B cell (primary cell): ENCODE measurements at regions not wholly inside any gene's neighbourhood (a gene's known extent, or its start where the extent isn't known, plus 50 kb on each side); places are given as distances from the start of the nearest gene placed in this dataset.

ENCODE experiments used
- ATAC-seq: fragments of 200-7000 bp; cut with Tn5 transposase; one replicate; pipeline ENCODE4 v1.10.0; 2021; ENCODE audit warnings: low read depth, mild to moderate bottlenecking, moderate number of reproducible peaks, moderate library complexity
- CTCF ChIA-PET: fragments of 350-600 bp; sonication (Branson Sonifier 250); formaldehyde crosslinking; loops from one replicate; lab custom pipeline; 2021; ENCODE audit warnings: antibody characterized with exemption, inconsistent platforms; lab: Charles Lee
- POLR2A ChIA-PET: fragments of 350-600 bp; sonication (Branson Sonifier 250); formaldehyde crosslinking; loops from one replicate; lab custom pipeline; 2021; ENCODE audit warnings: antibody characterized with exemption; lab: Charles Lee
- DNase-seq: peaks from one replicate; pipeline ENCODE4 v3.0.0; 2013
- H2AFZ ChIP-seq: 2 replicates; pipeline ENCODE4 v1.6.1; 2012; ENCODE audit warnings: mild to moderate bottlenecking, low read depth, low read length; ENCODE audit not compliant: insufficient read depth, poor library complexity, severe bottlenecking
- H3K27ac ChIP-seq, 2 donors: 1 replicate in 1 of 2; 2 replicates in 1 of 2; pipeline ENCODE4 v1.5.1; 2012 to 2013; ENCODE audit warnings: low read length in 2 of 2, mild to moderate bottlenecking in 2 of 2, moderate library complexity in 1 of 2
- H3K27me3 ChIP-seq, 4 experiments: fragments of 200-600 bp in 1 of 4; sonication (generic) in 1 of 4; replicated peaks in 1 of 4; 1 replicate in 2 of 4; 2 replicates in 2 of 4; pipeline versions ENCODE4 v1.6.1 to v1.7.0; 2013 to 2016; ENCODE audit warnings: low read length in 3 of 4, mild to moderate bottlenecking in 2 of 4, mixed read lengths in 1 of 4, moderate library complexity in 1 of 4; ENCODE audit not compliant: insufficient read depth in 4 of 4, control insufficient read depth in 3 of 4; ENCODE audit errors: control extremely low read depth in 1 of 4
- H3K36me3 ChIP-seq, 2 experiments: replicated peaks in 1 of 2; 1 replicate in 1 of 2; 2 replicates in 1 of 2; pipeline versions ENCODE4 v1.6.1 to v1.7.1; 2013; ENCODE audit warnings: low read length in 1 of 2; ENCODE audit not compliant: insufficient read depth in 2 of 2, control insufficient read depth in 1 of 2; ENCODE audit errors: control extremely low read depth in 1 of 2, extremely low read depth in 1 of 2
- H3K4me1 ChIP-seq, 2 donors: fragments of 200-600 bp in 1 of 2; sonication (generic) in 1 of 2; 1 replicate in 1 of 2; 2 replicates in 1 of 2; pipeline versions ENCODE4 v1.5.1 to v1.6.1; 2013 to 2017; ENCODE audit warnings: low read length in 2 of 2; ENCODE audit not compliant: control insufficient read depth in 2 of 2, insufficient read depth in 2 of 2
- H3K4me2 ChIP-seq: replicated peaks from 2 replicates; pipeline ENCODE3; 2012; ENCODE audit warnings: mild to moderate bottlenecking, low read depth, low read length; ENCODE audit not compliant: poor library complexity, severe bottlenecking
- H3K4me3 ChIP-seq, 5 experiments: fragments of 200-600 bp in 1 of 5; sonication (generic) in 1 of 5; 1 replicate in 3 of 5; 2 replicates in 2 of 5; pipeline versions ENCODE4 v1.5.1 to v1.7.0; 2011 to 2016; ENCODE audit warnings: low read length in 4 of 5, mild to moderate bottlenecking in 4 of 5, low read depth in 2 of 5, control low read depth in 1 of 5, moderate library complexity in 1 of 5; ENCODE audit not compliant: insufficient read depth in 1 of 5; ENCODE audit errors: control extremely low read depth in 1 of 5, extremely low read depth in 1 of 5
- H3K79me2 ChIP-seq: fragments of 200-600 bp; sonication (generic); one replicate; pipeline ENCODE4 v1.6.0; 2016; ENCODE audit warnings: low read length; ENCODE audit not compliant: control insufficient read depth, insufficient read depth
- H3K9ac ChIP-seq: fragments of 200-600 bp; sonication (generic); 2 replicates; pipeline ENCODE4 v1.6.1; 2017; ENCODE audit warnings: mild to moderate bottlenecking, low read length, moderate library complexity
- H3K9me3 ChIP-seq, 3 donors: one replicate each; pipeline versions ENCODE4 v1.6.1 to v1.7.1; 2013; ENCODE audit warnings: low read length in 2 of 3; ENCODE audit not compliant: control insufficient read depth in 2 of 3, insufficient read depth in 1 of 3; ENCODE audit errors: control extremely low read depth in 1 of 3
- H4K20me1 ChIP-seq: 2 replicates; pipeline ENCODE4 v1.6.0; 2012; ENCODE audit warnings: mild to moderate bottlenecking, low read length; ENCODE audit not compliant: insufficient read depth, control insufficient read depth, poor library complexity, severe bottlenecking
- H3K27ac Mint-ChIP-seq: one replicate; pipeline ENCODE4 v1.8.0; 2021; ENCODE audit warnings: mixed read lengths
- H3K27me3 Mint-ChIP-seq: one replicate; pipeline ENCODE4 v1.8.0; 2021; ENCODE audit warnings: mixed read lengths
- H3K4me1 Mint-ChIP-seq: one replicate; pipeline ENCODE4 v1.8.0; 2021; ENCODE audit warnings: mixed read lengths
- H3K4me3 Mint-ChIP-seq: one replicate; pipeline ENCODE4 v1.8.0; 2021; ENCODE audit warnings: mixed read lengths
- H3K9me3 Mint-ChIP-seq: one replicate; pipeline ENCODE4 v1.8.0; 2022; ENCODE audit warnings: mixed read lengths; ENCODE audit not compliant: insufficient read depth
- CTCF ChIP-seq: fragments of 200-600 bp; IDR thresholded peaks from one replicate; pipeline ENCODE4 v1.8.0; 2022; ENCODE audit warnings: antibody characterized with exemption, mild to moderate bottlenecking
- EZH2 ChIP-seq: IDR thresholded peaks from 2 replicates; pipeline ENCODE4 v1.6.1; 2012; ENCODE audit warnings: borderline replicate concordance, low read depth, mild to moderate bottlenecking, moderate library complexity, low read length; ENCODE audit not compliant: insufficient read depth, poor library complexity, severe bottlenecking
- WGBS: methylation state at CpG from one replicate; pipeline ENCODE4 v1.1.5; 2013; ENCODE audit warnings: missing lambda C conversion rate; ENCODE audit not compliant: insufficient coverage; 5-methylcytosine and 5-hydroxymethylcytosine counted together
- intact Hi-C: fragments of 100-400 bp; cut with micrococcal nuclease; formaldehyde crosslinking; loops from one replicate; pipeline ENCODE4 v1.10.0; 2022

DNA sequence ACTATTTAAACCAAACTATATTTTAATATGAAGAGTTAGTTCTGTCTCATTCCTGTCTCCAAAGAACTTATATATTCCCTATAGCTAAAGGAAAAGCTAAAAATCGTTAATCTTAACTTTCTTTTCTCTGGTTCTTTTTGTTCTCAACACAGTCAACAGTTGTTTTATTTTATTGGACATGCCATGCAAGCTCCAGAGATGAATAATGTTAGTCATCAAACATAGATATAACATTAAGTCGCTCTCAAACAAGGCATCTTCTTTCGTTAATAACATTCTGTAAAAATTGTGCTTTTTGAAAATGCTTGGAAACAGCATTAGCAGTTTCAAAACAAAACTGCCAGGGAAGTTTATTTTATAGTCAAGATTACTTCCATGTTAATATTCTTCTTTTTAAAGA, 117.9 kb upstream of the GPM6A start:
- no peak for DNase-seq
- Mint-ChIP-seq H3K27ac (no peak overlapping the region), H3K4me1 (no peaks in the 10 kb centered on the region), H3K27me3 (no peaks in the 10 kb centered on the region), H3K4me3 (no peak overlapping the region), H3K9me3 (no peaks in the 10 kb centered on the region)
- CTCF ChIA-PET = interaction anchor here (0.8 kb wide), 1 partner anchor 9 kb away, joined by 4 read pairs; no protein-coding TSS in a partner anchor
- no peaks in the 10 kb centered on the region for H4K20me1 ChIP-seq
- no peak for ATAC-seq
- H3K9ac ChIP-seq = no peak overlapping the region
- WGBS = no CpG with 5 or more reads among the region's 3 CpGs
- H3K27ac ChIP-seq = no peak overlapping the region
- H3K4me2 ChIP-seq = no peak overlapping the region
- no peaks in the 10 kb centered on the region for H3K27me3 ChIP-seq
- no peak overlapping the region for H3K4me3 ChIP-seq
- intact Hi-C loops = no loop called here
- H3K4me1 ChIP-seq = no peaks in the 10 kb centered on the region
- TF ChIP-seq EZH2 (no peak), CTCF (no peak)
- POLR2A ChIA-PET = no interaction called here
- H3K9me3 ChIP-seq = no peaks in the 10 kb centered on the region
- H3K36me3 ChIP-seq = no peaks in the 10 kb centered on the region
- H2AFZ ChIP-seq = no peak overlapping the region
- no peaks in the 10 kb centered on the region for H3K79me2 ChIP-seq

DNA sequence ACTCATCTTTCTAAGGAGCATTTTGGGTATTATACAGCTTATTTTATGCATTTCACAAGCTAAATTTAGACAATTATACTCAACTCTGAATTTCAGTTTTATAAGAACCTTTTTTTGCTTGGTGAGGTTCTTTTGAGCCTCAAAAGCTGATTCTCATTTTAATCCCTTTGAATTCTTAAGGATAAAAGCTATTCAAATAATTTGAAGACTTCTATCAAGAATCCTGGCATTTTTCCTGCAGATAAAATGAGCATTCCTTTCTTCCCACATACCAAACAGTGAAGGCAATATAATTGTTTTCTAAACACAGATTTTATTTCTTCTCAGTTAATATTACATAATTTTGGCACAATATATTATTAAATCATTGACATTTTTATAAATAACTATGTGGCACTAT, 118.4 kb upstream of the GPM6A start:
- H3K36me3 ChIP-seq = no peaks in the 10 kb centered on the region
- intact Hi-C loops = no loop called here
- CTCF ChIA-PET = no interaction called here
- no peaks in the 10 kb centered on the region for H3K27me3 ChIP-seq
- no peak overlapping the region for H3K27ac ChIP-seq
- H3K4me3 Mint-ChIP-seq = no peak overlapping the region
- H3K27ac Mint-ChIP-seq = no peak overlapping the region
- H3K9me3 ChIP-seq = no peaks in the 10 kb centered on the region
- no peaks in the 10 kb centered on the region for H4K20me1 ChIP-seq
- POLR2A ChIA-PET = no interaction called here
- no peak overlapping the region for H3K4me2 ChIP-seq
- H3K9ac ChIP-seq = no peak overlapping the region
- no peaks in the 10 kb centered on the region for H3K4me1 Mint-ChIP-seq
- ATAC-seq (no peak), DNase-seq (no peak)
- H3K27me3 Mint-ChIP-seq = no peaks in the 10 kb centered on the region
- no peak overlapping the region for H2AFZ ChIP-seq
- TF ChIP-seq CTCF (no peak), EZH2 (no peak)
- H3K4me3 ChIP-seq = no peak overlapping the region
- H3K9me3 Mint-ChIP-seq = no peaks in the 10 kb centered on the region
- H3K4me1 ChIP-seq = no peaks in the 10 kb centered on the region
- no peaks in the 10 kb centered on the region for H3K79me2 ChIP-seq
